GM23338 (cell line): ENCODE measurements at regions not wholly inside any gene's neighbourhood (a gene's known extent, or its start where the extent isn't known, plus 50 kb on each side); places are given as distances from the start of the nearest gene placed in this dataset.

Experiments used
- ATAC-seq: fragments of 200-7000 bp; cut with Tn5 transposase; 3 replicates; pipeline ENCODE4 v1.9.1; 2020
- DNase-seq: peaks from one replicate; pipeline ENCODE4 v3.0.0-alpha.2; 2015; ENCODE audit warnings: low spot score
- H2AFZ ChIP-seq: fragments of 200-600 bp; sonication (generic); 2 replicates; pipeline ENCODE4 v1.8.0; 2016; ENCODE audit warnings: antibody characterized with exemption, mild to moderate bottlenecking, moderate library complexity
- H3F3A ChIP-seq: fragments of 200-600 bp; sonication (generic); replicated peaks from 2 replicates; pipeline ENCODE4 v1.8.0; 2017; ENCODE audit warnings: antibody characterized with exemption, mixed run types, low read depth
- H3K27ac ChIP-seq: fragments of 200-600 bp; sonication (generic); 2 replicates; pipeline ENCODE4 v1.6.1; 2016; ENCODE audit warnings: low read depth
- H3K27me3 ChIP-seq: fragments of 200-600 bp; sonication (generic); 2 replicates; pipeline ENCODE4 v1.8.0; 2016; ENCODE audit warnings: mild to moderate bottlenecking, mixed run types, moderate library complexity; ENCODE audit not compliant: insufficient read depth
- H3K36me3 ChIP-seq: fragments of 200-600 bp; sonication (generic); 2 replicates; pipeline ENCODE4 v1.8.0; 2016; ENCODE audit warnings: mild to moderate bottlenecking; ENCODE audit not compliant: insufficient read depth
- H3K4me1 ChIP-seq: fragments of 200-600 bp; sonication (generic); 2 replicates; pipeline ENCODE4 v1.8.0; 2016; ENCODE audit warnings: mild to moderate bottlenecking, moderate library complexity; ENCODE audit not compliant: insufficient read depth
- H3K4me2 ChIP-seq: fragments of 200-600 bp; sonication (generic); 2 replicates; pipeline ENCODE4 v1.7.1; 2017; ENCODE audit warnings: mixed run types
- H3K4me3 ChIP-seq: fragments of 200-600 bp; sonication (generic); 2 replicates; pipeline ENCODE4 v1.6.1; 2016; ENCODE audit warnings: mixed run types
- H3K79me2 ChIP-seq: fragments of 200-600 bp; sonication (generic); replicated peaks from 2 replicates; pipeline ENCODE4 v1.8.0; 2017; ENCODE audit warnings: mild to moderate bottlenecking; ENCODE audit not compliant: insufficient read depth
- H3K9me2 ChIP-seq: fragments of 200-600 bp; sonication (generic); 2 replicates; pipeline ENCODE4 v1.8.0; 2017; ENCODE audit not compliant: insufficient read depth
- H4K20me1 ChIP-seq: fragments of 200-600 bp; sonication (generic); replicated peaks from 2 replicates; pipeline ENCODE4 v1.8.0; 2017; ENCODE audit warnings: mild to moderate bottlenecking; ENCODE audit not compliant: insufficient read depth
- H3K27ac Mint-ChIP-seq: 2 replicates; pipeline ENCODE4 v1.8.0; 2020; ENCODE audit warnings: inconsistent platforms, mild to moderate bottlenecking, moderate library complexity, mixed read lengths
- H3K27me3 Mint-ChIP-seq: 3 replicates; pipeline ENCODE4 v1.8.0; 2022; ENCODE audit warnings: low read depth, mild to moderate bottlenecking, moderate library complexity, mixed read lengths, inconsistent platforms; ENCODE audit not compliant: insufficient read depth, poor library complexity
- H3K36me3 Mint-ChIP-seq: 3 replicates; pipeline ENCODE4 v1.8.0; 2021; ENCODE audit warnings: low read depth, mild to moderate bottlenecking, inconsistent platforms, moderate library complexity, mixed read lengths
- H3K4me1 Mint-ChIP-seq: 3 replicates; pipeline ENCODE4 v1.8.0; 2020; ENCODE audit warnings: mild to moderate bottlenecking, inconsistent platforms, mixed read lengths
- H3K4me3 Mint-ChIP-seq: 3 replicates; pipeline ENCODE4 v1.8.0; 2021; ENCODE audit warnings: moderate library complexity, mild to moderate bottlenecking, inconsistent platforms, mixed read lengths
- H3K9me3 Mint-ChIP-seq: 3 replicates; pipeline ENCODE4 v1.8.0; 2020; ENCODE audit warnings: moderate library complexity, mild to moderate bottlenecking, inconsistent platforms, mixed read lengths
- CREB1 ChIP-seq: fragments of 250-450 bp; sonication (Bioruptor Pico); IDR thresholded peaks from 2 replicates; pipeline ENCODE4 v1.5.0; 2020; ENCODE audit warnings: low read depth, mild to moderate bottlenecking, moderate library complexity
- EZH2 ChIP-seq: fragments of 200-600 bp; sonication (generic); IDR thresholded peaks from one replicate; pipeline ENCODE4 v1.8.0; 2017; ENCODE audit warnings: antibody characterized with exemption, mild to moderate bottlenecking, low read depth; ENCODE audit not compliant: unreplicated experiment
- JUNB ChIP-seq: IDR thresholded peaks from one replicate; pipeline ENCODE4 v1.6.1; 2016; ENCODE audit warnings: antibody characterized with exemption; ENCODE audit not compliant: unreplicated experiment
- NANOG ChIP-seq: IDR thresholded peaks from 2 replicates; pipeline ENCODE4 v1.6.1; 2016; ENCODE audit warnings: antibody characterized with exemption, borderline replicate concordance
- ZNF114 ChIP-seq: fragments of 250-450 bp; sonication (Bioruptor Pico); IDR thresholded peaks from 2 replicates; pipeline ENCODE4 v1.5.0; 2020; ENCODE audit warnings: mild to moderate bottlenecking, moderate library complexity
- ZNF331 ChIP-seq: fragments of 250-450 bp; sonication (Bioruptor Pico); IDR thresholded peaks from 2 replicates; pipeline ENCODE4 v1.5.0; 2020; ENCODE audit warnings: low read depth, mild to moderate bottlenecking, moderate library complexity
- TF ChIP-seq, protein P1 (sequence below): fragments of 250-450 bp; sonication (Bioruptor Pico); IDR thresholded peaks from 2 replicates; pipeline ENCODE4 v1.5.0; 2020; ENCODE audit warnings: mild to moderate bottlenecking, moderate library complexity

DNA sequence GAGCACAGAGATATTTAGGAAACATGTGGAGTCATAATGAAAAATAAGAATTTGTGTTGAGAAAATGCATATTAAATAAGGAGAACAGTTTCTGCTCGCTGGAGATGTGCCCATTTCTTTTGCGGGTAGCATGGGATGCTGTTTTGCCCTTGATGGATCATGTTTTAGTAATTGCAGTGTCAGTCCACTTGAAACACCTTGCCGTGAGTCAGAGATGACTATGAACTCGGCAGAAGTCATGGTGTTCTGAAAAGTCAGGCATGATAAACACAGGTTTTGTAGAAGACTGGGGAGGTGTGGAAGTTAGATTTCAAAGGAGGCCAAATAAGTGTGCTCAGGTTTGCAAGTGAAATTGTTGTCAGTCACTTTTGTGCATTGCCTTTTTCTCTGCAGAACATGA lies 315.0 kb upstream of the LRRC7 start (continued):
- TF ChIP-seq, protein P1, sequence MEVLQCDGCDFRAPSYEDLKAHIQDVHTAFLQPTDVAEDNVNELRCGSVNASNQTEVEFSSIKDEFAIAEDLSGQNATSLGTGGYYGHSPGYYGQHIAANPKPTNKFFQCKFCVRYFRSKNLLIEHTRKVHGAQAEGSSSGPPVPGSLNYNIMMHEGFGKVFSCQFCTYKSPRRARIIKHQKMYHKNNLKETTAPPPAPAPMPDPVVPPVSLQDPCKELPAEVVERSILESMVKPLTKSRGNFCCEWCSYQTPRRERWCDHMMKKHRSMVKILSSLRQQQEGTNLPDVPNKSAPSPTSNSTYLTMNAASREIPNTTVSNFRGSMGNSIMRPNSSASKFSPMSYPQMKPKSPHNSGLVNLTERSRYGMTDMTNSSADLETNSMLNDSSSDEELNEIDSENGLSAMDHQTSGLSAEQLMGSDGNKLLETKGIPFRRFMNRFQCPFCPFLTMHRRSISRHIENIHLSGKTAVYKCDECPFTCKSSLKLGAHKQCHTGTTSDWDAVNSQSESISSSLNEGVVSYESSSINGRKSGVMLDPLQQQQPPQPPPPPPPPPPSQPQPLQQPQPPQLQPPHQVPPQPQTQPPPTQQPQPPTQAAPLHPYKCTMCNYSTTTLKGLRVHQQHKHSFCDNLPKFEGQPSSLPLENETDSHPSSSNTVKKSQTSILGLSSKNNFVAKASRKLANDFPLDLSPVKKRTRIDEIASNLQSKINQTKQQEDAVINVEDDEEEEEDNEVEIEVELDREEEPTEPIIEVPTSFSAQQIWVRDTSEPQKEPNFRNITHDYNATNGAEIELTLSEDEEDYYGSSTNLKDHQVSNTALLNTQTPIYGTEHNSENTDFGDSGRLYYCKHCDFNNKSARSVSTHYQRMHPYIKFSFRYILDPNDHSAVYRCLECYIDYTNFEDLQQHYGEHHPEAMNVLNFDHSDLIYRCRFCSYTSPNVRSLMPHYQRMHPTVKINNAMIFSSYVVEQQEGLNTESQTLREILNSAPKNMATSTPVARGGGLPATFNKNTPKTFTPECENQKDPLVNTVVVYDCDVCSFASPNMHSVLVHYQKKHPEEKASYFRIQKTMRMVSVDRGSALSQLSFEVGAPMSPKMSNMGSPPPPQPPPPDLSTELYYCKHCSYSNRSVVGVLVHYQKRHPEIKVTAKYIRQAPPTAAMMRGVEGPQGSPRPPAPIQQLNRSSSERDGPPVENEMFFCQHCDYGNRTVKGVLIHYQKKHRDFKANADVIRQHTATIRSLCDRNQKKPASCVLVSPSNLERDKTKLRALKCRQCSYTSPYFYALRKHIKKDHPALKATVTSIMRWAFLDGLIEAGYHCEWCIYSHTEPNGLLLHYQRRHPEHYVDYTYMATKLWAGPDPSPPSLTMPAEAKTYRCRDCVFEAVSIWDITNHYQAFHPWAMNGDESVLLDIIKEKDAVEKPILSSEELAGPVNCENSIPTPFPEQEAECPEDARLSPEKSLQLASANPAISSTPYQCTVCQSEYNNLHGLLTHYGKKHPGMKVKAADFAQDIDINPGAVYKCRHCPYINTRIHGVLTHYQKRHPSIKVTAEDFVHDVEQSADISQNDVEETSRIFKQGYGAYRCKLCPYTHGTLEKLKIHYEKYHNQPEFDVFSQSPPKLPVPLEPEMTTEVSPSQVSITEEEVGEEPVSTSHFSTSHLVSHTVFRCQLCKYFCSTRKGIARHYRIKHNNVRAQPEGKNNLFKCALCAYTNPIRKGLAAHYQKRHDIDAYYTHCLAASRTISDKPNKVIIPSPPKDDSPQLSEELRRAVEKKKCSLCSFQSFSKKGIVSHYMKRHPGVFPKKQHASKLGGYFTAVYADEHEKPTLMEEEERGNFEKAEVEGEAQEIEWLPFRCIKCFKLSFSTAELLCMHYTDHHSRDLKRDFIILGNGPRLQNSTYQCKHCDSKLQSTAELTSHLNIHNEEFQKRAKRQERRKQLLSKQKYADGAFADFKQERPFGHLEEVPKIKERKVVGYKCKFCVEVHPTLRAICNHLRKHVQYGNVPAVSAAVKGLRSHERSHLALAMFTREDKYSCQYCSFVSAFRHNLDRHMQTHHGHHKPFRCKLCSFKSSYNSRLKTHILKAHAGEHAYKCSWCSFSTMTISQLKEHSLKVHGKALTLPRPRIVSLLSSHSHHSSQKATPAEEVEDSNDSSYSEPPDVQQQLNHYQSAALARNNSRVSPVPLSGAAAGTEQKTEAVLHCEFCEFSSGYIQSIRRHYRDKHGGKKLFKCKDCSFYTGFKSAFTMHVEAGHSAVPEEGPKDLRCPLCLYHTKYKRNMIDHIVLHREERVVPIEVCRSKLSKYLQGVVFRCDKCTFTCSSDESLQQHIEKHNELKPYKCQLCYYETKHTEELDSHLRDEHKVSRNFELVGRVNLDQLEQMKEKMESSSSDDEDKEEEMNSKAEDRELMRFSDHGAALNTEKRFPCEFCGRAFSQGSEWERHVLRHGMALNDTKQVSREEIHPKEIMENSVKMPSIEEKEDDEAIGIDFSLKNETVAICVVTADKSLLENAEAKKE (CRISPR knock-in tag), result no peak
- TF ChIP-seq JUNB (no peak), ZNF331 (CRISPR knock-in tag) (no peak), EZH2 (no peak)

DNA sequence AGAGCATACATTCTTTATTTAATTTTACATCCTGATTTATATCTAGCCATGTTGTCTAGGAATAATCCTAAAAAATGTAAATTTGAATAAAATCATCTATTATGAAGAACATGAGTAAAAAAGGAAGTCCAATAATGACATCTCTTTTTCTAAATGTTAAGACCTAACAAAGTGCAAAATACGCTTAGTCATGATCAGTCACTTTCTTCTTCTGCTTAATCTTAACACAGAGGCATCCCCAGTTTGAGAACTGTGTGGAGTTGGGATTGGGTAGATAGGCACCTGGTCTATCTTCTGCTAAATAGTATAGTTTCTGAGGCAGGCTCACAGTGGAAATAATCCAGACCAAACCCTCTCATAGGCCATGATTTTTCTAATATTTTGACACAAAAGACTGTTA lies 311.7 kb upstream of the LRRC7 start:
- H3F3A ChIP-seq, result no peaks in the 10 kb centered on the region
- TF ChIP-seq NANOG (no peak), ZNF114 (CRISPR knock-in tag) (no peak), CREB1 (no peak)
- Mint-ChIP-seq H3K27me3 (no peaks in the 10 kb centered on the region), H3K36me3 (no peaks in the 10 kb centered on the region), H3K4me1 (no peaks in the 10 kb centered on the region), H3K4me3 (no peak overlapping the region), H3K9me3 (no peaks in the 10 kb centered on the region), H3K27ac (no peak overlapping the region)
- no peak overlapping the region for H3K27ac ChIP-seq
- H3K4me3 ChIP-seq, result no peak overlapping the region
- H4K20me1 ChIP-seq, result no peaks in the 10 kb centered on the region
- no peak overlapping the region for H3K4me2 ChIP-seq
- no peaks in the 10 kb centered on the region for H3K27me3 ChIP-seq
- peaks cover 12% of the 10 kb centered on the region for H3K9me2 ChIP-seq
- no peaks in the 10 kb centered on the region for H3K79me2 ChIP-seq
- ATAC-seq (no peak), DNase-seq (no peak)
- no peaks in the 10 kb centered on the region for H3K36me3 ChIP-seq
- no peak overlapping the region for H2AFZ ChIP-seq
- no peaks in the 10 kb centered on the region for H3K4me1 ChIP-seq
